Heart left ventricle (tissue), 16 donors: ENCODE measurements at regions not wholly inside any gene's neighbourhood (a gene's known extent, or its start where the extent isn't known, plus 50 kb on each side); places are given as distances from the start of the nearest gene placed in this dataset.
A peak's percentile ranks its signal among the peaks of the same experiment; 100 is the strongest.

Experiments used
- ATAC-seq, 4 donors: fragments of 200-7000 bp; cut with Tn5 transposase; one replicate each; pipeline ENCODE4 v1.9.1; 2020 to 2022; ENCODE audit warnings: moderate library complexity in 4 of 4, mild to moderate bottlenecking in 3 of 4, moderate number of reproducible peaks in 1 of 4
- DNase-seq, 5 donors: peaks; one replicate each; pipeline ENCODE4 v3.0.0-alpha.2; 2020
- H3K27ac ChIP-seq, 12 donors: fragments of 200-600 bp; sonication (generic) in 4 of 12; one replicate each; pipeline versions ENCODE4 v1.5.0 to v1.8.0; 2016 to 2022; ENCODE audit warnings: mild to moderate bottlenecking in 2 of 12
- H3K27me3 ChIP-seq, 9 donors: fragments of 200-600 bp; sonication (generic) in 2 of 9; one replicate each; pipeline versions ENCODE4 v1.5.1 to v1.8.0; 2016 to 2022; ENCODE audit warnings: mild to moderate bottlenecking in 3 of 9
- H3K36me3 ChIP-seq, 9 donors: fragments of 200-600 bp; sonication (generic) in 2 of 9; one replicate each; pipeline versions ENCODE4 v1.5.0 to v1.8.0; 2018 to 2022; ENCODE audit warnings: mild to moderate bottlenecking in 2 of 9
- H3K4me1 ChIP-seq, 12 donors: fragments of 200-600 bp; sonication (generic) in 4 of 12; one replicate each; pipeline versions ENCODE4 v1.5.0 to v1.8.0; 2016 to 2022; ENCODE audit warnings: mild to moderate bottlenecking in 3 of 12
- H3K4me3 ChIP-seq, 12 donors: fragments of 200-600 bp; sonication (generic) in 4 of 12; one replicate each; pipeline versions ENCODE4 v1.5.0 to v1.8.0; 2017 to 2022; ENCODE audit warnings: mild to moderate bottlenecking in 9 of 12, moderate library complexity in 4 of 12
- H3K9me3 ChIP-seq, 12 donors: fragments of 200-600 bp; sonication (generic) in 4 of 12; one replicate each; pipeline versions ENCODE4 v1.5.0 to v1.8.0; 2016 to 2022; ENCODE audit warnings: mild to moderate bottlenecking in 1 of 12
- POLR2A ChIP-seq, 2 donors: fragments of 450-650 bp; IDR thresholded peaks; one replicate each; pipeline ENCODE4 v1.6.1; 2017; ENCODE audit warnings: antibody characterized with exemption in 2 of 2, mild to moderate bottlenecking in 2 of 2, moderate library complexity in 2 of 2
- WGBS, 4 donors: extraction: QIAGEN DNeasy Blood & Tissue Kit in 2 of 4; methylation state at CpG; one replicate each; pipeline versions ENCODE4 v1.1.5 to v1.1.7; 2013 to 2018; 5-methylcytosine and 5-hydroxymethylcytosine counted together
- intact Hi-C, 10 donors: fragments of 100-400 bp; cut with DNase I; formaldehyde crosslinking; loops; one replicate each; pipeline versions ENCODE4 v1.11.1 to v1.14.2; 2022
- TF ChIP-seq, protein P1 (sequence below), 12 donors: fragments of 200-600 bp; sonication (generic) in 4 of 12; IDR thresholded peaks; one replicate each; pipeline versions ENCODE4 v1.5.0 to v1.8.0; 2018 to 2022; ENCODE audit warnings: antibody characterized with exemption in 12 of 12, mild to moderate bottlenecking in 5 of 12
- donor health status: ischemic (EF 13 %, LVEDD 7.1; RV severe dilation, severe dysfunction).
- donor health status: healthy with polysubstance abuse.
- donor health status: DM: no; HTN: yes; CAD: no.
- donor health status: DM: no; HTN: no; CAD: no.
- donor health status: ischemic (EF 25% LVEDD 6.9; RV normal size, moderate dysfunction).
- donor health status: ischemic (EF 25% LVEDD 5.7; RV mildly dilated, moderate dysfunction).
- donor health status: healthy.
- donor health status: DM: yes; HTN: yes; CAD: no.
- donor health status: ischemic (EF 35%, LVEDD 5.7; RV mildly dilated, moderate dysfunction).
- donor health status: nonischemic (EF 11% LVEDD 7.7; RV severe dilation, severe dysfunction).
- donor health status: DM: yes; HTN: yes; CAD: no.
- donor health status: PGD.
- donor health status: ischemic (EF 29% LVEDD 5.4; RV normal size, mild dysfunction).
- donor health status: nonischemic (EF 23%, LVEDD 6.1; RV moderate dilation, normal function).

DNA sequence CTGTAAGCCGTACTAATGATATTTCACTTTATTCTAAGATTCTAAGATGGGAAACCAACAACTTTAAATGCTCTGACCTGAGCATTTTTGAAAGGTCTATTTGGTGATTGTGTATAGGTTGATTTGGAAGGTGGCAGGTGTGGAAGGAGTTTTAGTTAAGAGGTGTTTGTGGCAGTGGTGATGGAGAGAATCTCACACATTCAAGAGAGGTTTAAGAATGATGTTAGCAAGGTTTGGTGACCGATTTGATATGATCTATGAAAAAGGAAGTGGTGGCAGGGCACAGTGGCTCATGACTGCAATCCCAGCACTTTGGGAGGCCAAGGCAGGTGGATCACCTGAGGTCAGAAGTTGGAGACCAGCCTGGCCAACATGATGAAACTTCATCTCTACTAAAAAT lies 319.2 kb upstream of the CD180 start:
- Histone ChIP-seq H3K36me3 (no peaks in the 10 kb centered on the region), H3K9me3 (no peaks in the 10 kb centered on the region), H3K4me1 (no peaks in the 10 kb centered on the region), H3K4me3 (no peak overlapping the region), H3K27me3 (no peaks in the 10 kb centered on the region), H3K27ac (peak overlapping the region in 1 of 12 donors; percentile 43)
- DNase-seq (no peak), ATAC-seq (no peak)
- intact Hi-C loops = loop anchor here in 1 of 10 donors (10.0 kb wide), 1 partner anchor 61 kb away; no protein-coding TSS in a partner anchor
- TF ChIP-seq POLR2A (IDR thresholded peaks at IDR 0.05) = no peak
- TF ChIP-seq, protein P1, sequence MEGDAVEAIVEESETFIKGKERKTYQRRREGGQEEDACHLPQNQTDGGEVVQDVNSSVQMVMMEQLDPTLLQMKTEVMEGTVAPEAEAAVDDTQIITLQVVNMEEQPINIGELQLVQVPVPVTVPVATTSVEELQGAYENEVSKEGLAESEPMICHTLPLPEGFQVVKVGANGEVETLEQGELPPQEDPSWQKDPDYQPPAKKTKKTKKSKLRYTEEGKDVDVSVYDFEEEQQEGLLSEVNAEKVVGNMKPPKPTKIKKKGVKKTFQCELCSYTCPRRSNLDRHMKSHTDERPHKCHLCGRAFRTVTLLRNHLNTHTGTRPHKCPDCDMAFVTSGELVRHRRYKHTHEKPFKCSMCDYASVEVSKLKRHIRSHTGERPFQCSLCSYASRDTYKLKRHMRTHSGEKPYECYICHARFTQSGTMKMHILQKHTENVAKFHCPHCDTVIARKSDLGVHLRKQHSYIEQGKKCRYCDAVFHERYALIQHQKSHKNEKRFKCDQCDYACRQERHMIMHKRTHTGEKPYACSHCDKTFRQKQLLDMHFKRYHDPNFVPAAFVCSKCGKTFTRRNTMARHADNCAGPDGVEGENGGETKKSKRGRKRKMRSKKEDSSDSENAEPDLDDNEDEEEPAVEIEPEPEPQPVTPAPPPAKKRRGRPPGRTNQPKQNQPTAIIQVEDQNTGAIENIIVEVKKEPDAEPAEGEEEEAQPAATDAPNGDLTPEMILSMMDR (IDR thresholded peaks at IDR 0.05) = no peak
- WGBS, 4 donors = 86 to 93% (median 91%) methylated on average over 2 of the region's 2 CpGs

DNA sequence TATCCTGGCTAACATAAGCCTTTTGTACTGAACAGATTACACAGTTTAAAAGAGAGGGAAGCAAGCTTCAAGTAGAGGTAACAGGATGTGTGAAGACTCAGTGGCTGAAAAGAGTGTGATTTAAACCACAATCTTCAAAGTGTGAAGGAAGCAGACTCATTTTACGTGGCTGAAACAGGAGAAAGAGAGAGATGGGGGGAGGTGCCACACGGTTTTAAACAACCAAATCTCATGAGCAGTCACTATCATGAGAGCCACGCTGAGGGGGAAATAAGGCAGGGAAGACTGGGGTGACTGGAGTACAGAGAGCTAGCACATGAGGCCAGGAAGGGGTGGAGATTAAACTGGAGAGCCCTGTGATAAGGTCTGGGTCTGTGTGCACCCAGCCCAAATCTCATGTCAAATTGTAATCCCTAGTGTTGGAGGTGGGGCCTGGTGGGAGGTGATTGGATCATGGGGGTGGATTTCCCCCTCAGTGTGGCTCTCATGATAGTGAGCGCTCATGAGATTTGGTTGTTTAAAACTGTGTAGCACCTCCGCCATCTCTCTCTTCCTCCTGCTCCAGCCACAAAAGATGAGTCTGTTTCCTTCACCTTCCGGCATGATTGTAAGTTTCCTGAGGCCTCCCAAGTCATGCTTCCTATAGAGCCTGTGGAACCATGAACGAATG lies 318.6 kb upstream of the CD180 start:
- H3K36me3 ChIP-seq = no peaks in the 10 kb centered on the region
- H3K4me3 ChIP-seq = no peak overlapping the region
- no peaks in the 10 kb centered on the region for H3K9me3 ChIP-seq
- DNase-seq (no peak), ATAC-seq (no peak)
- H3K27me3 ChIP-seq = no peaks in the 10 kb centered on the region
- intact Hi-C loops = loop anchor here in 1 of 10 donors (10.0 kb wide), 1 partner anchor 60 kb away; no protein-coding TSS in a partner anchor
- 81 to 84% (median 83%) methylated on average over 7 of the region's 7 CpGs for WGBS, 4 donors
- peak overlapping the region in 1 of 12 donors; percentile 43 for H3K27ac ChIP-seq
- TF ChIP-seq POLR2A (IDR thresholded peaks at IDR 0.05) = no peak
- TF ChIP-seq, protein P1 (IDR thresholded peaks at IDR 0.05) = no peak
- H3K4me1 ChIP-seq = no peaks in the 10 kb centered on the region

DNA sequence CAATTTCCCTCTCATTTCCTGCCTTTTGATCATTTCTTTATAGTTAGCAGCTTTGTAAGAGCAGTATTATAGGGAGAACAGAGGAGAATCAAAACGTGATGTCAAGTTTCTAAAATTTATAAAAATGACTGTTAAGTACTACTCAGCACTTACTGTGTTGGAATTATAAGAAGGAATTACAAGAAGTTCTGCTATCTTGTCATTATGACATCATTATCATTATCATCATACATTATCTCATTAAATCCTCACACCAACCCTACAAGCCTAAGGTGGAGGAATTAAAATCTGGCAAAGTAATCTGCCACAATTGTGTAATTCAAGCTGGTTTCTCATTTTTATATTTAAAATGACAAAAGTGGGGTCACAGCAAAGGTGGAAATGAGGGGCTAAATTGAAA lies 316.2 kb upstream of the CD180 start:
- ATAC-seq (no peak), DNase-seq (no peak)
- H3K4me1 ChIP-seq = no peaks in the 10 kb centered on the region
- H3K27ac ChIP-seq = no peak overlapping the region
- no peaks in the 10 kb centered on the region for H3K27me3 ChIP-seq
- WGBS, 4 donors = 88 to 93% (median 90%) methylated on average over 1 of the region's 1 CpG
- intact Hi-C loops = loop anchor here in 1 of 10 donors (10.0 kb wide), 1 partner anchor 58 kb away; no protein-coding TSS in a partner anchor
- TF ChIP-seq POLR2A (IDR thresholded peaks at IDR 0.05) = no peak
- TF ChIP-seq, protein P1 (IDR thresholded peaks at IDR 0.05) = no peak
- H3K9me3 ChIP-seq = no peaks in the 10 kb centered on the region
- H3K36me3 ChIP-seq = no peaks in the 10 kb centered on the region
- no peak overlapping the region for H3K4me3 ChIP-seq

DNA sequence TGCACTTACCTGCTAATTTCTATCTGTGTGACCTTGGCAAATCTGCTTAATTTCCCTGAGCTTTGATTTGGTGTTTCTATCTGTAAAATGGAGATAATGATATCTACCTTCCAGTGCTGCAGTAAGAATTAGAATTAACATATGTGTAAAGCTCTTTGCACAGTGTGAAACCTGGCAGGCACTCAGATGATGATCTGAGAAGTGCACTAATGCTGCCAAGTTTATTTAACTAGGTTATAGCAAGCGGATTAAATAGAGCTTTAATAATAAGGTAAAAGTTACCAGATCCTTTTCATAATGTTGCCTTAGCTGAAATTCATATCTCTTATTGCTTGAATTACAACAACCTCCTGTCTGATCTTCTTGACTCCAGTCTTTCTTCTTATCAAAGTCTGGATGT lies 315.3 kb upstream of the CD180 start:
- intact Hi-C loops = loop anchor here in 1 of 10 donors (10.0 kb wide), 1 partner anchor 57 kb away; no protein-coding TSS in a partner anchor
- 65 to 93% (median 80%) methylated on average over 1 of the region's 1 CpG for WGBS, 4 donors
- H3K9me3 ChIP-seq = no peaks in the 10 kb centered on the region
- ATAC-seq = no peak
- no peaks in the 10 kb centered on the region for H3K27me3 ChIP-seq
- H3K4me1 ChIP-seq = no peaks in the 10 kb centered on the region
- no peak overlapping the region for H3K4me3 ChIP-seq
- no peaks in the 10 kb centered on the region for H3K36me3 ChIP-seq
- no peak overlapping the region for H3K27ac ChIP-seq
- no peak for DNase-seq
- TF ChIP-seq, protein P1 (IDR thresholded peaks at IDR 0.05) = no peak
- TF ChIP-seq POLR2A (IDR thresholded peaks at IDR 0.05) = no peak
